H4 (cell line): ENCODE measurements at regions not wholly inside any gene's neighbourhood (a gene's known extent, or its start where the extent isn't known, plus 50 kb on each side); places are given as distances from the start of the nearest gene placed in this dataset.
"Not testable (repeated sequence)": the region's sequence is repeated elsewhere in the genome, so short reads cannot be mapped to it uniquely, and the experiment has no call there.

Experiments
- DNase-seq: peaks from one replicate; pipeline ENCODE4 v3.0.0-alpha.2; 2015; ENCODE audit warnings: low spot score

DNA sequence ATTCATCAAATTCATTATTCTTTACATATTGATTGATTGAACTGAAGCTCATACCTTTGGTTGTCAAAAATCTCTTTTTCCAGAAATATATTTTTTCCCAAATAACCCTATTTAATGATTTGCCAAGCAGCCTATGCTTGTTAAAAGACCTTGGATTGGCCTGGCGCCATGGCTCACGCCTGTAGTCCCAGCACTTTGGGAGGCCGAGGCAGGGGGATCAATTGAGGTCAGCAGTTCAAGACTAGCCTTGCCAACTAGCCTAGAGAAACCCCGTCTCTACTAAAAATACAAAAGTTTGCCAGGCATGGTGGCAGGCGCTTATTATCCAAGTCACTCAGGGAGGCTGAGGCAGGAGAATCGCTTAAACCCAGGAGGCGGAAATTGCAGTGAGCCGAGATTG lies 165.1 kb upstream of the MGAT4C start:
- no peak for DNase-seq

DNA sequence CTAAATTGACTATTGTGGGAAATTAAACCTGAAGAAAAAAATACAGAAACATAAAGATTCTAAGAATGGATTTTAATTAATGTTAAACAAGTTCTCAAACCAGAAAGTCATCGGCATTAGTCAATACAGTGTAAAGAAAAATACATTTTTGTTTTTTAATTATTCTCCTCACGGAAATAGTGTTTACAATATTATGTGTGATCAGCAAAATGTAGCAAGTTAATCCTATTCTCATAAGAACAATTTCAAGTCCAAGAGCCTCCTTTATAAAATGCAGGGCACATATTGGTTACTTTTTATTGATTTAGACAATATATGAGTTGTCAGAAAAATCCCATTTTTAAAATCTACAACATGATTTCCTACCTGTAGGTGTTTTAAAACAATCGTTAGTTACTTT lies 158.0 kb upstream of the MGAT4C start:
- DNase-seq = no peak

DNA sequence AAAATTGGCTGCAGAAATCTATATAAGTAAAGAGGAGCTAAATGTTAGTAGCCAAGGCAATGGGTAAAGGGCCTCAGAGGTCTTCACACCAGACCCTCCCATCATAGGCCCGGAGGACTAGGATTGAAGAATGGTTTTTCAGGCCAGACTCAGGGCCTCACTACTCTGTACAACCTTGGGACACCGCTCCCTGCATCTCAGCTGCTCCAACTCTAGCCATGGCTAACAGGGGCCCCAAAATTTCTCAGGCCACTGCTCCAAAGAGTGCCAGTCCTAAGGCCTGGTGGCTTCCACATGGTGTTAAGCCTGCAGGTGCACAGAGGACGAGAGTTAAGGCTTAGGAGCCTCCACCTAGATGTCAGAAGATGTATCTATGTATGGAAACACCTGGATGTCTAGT lies 155.5 kb upstream of the MGAT4C start:
- DNase-seq = no peak

DNA sequence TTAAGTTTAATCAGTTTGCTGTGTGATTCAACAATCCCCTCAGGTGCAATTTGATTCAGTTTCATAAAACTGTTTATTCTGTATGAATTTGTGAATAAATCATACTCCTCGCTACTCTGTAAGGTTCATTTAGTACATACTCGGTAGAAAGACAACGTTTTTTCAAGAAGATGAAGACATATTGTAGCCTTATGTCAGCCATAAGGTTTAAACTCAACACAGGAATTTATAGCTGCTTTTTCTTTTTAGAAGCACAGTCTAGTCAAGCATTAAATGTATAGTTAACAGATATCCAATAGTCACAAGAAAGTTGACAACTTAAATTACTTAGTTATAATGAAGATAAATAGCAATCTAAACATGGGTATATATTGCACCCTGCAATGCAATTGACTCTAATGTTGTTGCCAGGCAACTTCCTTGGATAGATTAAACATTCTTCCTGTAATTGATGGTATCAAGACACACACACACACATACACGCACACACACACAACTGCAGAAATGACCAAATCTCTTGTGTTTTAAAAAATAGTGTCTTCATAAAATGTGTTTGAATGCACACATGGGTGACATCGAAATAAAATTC lies 151.5 kb upstream of the MGAT4C start:
- no peak for DNase-seq

DNA sequence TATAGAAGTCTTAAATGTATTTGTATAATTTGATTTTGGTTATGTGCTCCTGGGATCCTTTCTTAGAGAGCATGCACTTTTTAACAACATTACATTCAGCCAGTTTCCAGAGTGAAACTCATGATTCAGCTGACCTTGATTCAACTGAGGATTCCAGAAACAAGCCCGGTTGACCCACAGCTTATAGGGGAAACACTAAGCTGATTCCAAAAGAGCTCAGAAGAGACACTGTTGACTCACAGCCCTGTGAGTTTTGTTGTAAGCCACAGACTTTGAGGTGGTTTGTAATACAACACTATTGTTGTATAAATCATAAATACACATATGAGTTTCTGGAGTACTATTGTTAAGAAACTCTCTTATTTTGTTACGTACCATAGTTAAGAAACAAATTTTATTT lies 133.8 kb upstream of the MGAT4C start:
- DNase-seq = no peak

DNA sequence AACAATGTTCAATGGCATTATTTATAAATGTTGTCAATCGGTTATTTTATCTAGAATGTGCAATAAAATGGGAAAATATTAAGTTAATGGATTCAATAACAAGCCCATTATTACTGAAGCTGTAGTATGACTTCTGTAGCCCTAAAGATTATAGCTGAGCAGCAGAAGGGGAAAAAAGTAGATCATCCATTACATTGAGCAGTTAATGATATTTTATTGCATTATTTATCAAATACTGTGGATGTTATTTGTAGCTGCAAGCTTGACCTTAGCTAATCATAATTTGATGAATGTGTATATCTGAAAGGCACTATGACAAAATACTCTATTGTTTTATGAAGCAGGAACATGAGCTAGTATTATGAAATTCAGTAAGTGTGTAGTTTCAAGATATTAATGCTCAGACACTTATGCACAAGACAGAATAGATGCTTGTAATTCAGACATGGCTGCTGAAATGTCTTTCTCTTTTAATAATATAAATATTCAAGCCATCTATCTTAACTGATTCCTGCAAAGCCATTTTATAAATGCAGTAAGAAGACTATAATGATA lies 131.5 kb upstream of the MGAT4C start:
- DNase-seq = no peak

- not testable (repeated sequence) for DNase-seq
Observed at GRCh38 chr12:86383759-86384158, 127.6 kb upstream of the MGAT4C start.

DNA sequence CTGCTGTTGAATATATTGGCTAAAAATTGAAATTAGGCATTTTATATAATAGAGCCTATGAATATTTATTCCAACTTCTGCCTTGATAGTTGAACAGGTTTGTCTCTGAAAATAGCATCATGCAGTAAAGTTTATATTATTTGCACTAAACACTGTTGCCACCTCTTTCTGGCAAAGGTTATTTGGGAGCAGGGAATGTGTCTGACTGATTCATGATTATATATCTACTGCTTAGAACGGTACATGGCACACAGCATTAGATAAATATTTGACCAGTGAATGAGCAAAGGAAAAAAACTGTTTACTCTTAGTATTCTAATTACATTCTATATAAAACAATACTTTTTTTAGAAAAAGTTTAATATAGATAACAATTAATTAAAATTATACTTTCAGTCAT lies 123.1 kb upstream of the MGAT4C start:
- DNase-seq = no peak

DNA sequence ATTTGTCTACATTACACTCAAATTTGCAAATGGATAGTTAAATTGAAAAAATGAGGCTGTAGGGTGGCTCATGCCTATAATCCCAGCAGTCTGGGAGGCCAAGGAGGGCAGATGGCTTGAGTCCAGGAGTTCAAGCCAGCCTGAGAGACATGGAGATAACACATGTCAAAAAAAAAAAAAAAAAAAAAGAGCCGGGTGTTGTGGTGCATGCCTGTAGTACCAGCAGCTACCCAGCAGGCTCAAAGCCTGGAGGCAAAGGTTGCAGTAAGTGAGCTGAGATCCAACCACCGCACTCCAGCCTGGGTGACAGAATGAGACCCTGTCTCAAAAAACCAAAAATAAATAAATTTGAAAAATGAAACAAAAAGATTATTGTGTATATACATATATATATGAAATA lies 119.9 kb upstream of the MGAT4C start:
- peak; percentile 6 for DNase-seq

DNA sequence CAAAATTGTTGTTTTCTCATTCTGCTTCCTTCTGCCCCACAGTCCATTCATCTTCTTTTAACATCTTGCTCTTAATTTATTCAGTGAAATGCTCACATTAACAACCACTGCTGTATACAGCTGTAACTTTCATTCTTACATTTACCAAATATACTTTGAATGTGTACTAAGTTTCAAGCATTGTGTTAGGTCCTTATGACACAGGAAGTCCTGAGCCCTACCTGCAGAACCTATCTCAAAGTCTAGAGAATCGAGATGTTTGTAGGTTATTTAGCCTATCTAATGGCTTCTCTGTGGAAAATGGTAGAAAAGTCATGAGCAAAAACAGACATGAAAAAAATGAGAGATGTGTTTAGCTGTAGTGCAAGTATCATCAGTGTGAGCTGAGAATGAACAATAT lies 117.6 kb upstream of the MGAT4C start:
- DNase-seq = no peak

GRCh38 chr12:86367137-86367536 lies 110.9 kb upstream of the MGAT4C start:
- no peak for DNase-seq

- DNase-seq = no peak
Observed at GRCh38 chr12:86349196-86349595, 93.0 kb upstream of the MGAT4C start.

- DNase-seq = no peak
Observed at GRCh38 chr12:86333955-86334522, 77.8 kb upstream of the MGAT4C start.

GRCh38 chr12:86331457-86331856 lies 75.3 kb upstream of the MGAT4C start:
- no peak for DNase-seq

DNA sequence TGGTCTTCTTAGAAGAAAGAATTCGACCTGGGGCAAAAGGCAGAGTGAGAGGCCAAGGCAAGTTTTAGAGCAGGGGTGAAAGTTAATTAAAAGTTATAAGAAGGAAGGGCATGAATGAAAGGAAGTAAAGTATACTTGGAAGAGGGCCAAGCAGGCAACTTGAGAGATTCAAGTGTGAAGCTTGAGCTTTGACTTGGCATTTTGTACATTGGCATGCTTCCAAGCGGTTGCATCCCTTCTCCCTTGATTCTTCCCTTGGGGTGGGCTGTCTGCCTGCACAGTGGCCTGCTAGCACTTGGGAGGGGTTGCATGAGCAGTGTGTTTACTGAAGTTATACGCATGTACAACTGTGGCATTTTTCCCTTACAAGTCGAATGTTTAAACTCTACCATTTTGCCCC lies 74.8 kb upstream of the MGAT4C start:
- DNase-seq = no peak

DNA sequence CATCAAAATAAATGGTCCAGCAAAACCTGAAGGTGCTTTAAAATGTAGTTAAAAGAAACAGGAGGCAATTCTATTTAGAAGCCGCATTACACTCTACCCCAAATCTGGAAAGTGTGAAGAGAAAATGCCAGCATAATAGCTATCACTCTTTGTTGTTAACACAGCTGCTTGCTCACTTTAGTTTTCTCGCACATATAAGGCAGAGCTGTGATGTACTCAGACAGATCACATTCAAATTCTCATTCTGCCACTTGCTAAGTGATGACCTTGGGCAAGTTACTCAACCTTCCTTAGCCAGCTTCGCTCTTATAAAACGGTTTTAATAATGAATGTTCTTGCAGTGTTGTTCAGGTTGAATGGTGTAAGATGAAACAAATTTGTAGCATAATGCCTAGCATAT lies 56.0 kb upstream of the MGAT4C start:
- no peak for DNase-seq
